MM.1S (cell line): ENCODE measurements at regions not wholly inside any gene's neighbourhood (a gene's known extent, or its start where the extent isn't known, plus 50 kb on each side); places are given as distances from the start of the nearest gene placed in this dataset.

Experiments
- CTCF ChIP-seq: fragments of 300-600 bp; sonication (generic); IDR thresholded peaks from 2 replicates; pipeline ENCODE4 v1.5.1; 2016; ENCODE audit warnings: antibody characterized with exemption, low read length, mixed read lengths
- EZH2 ChIP-seq: fragments of 300-600 bp; sonication (generic); optimal IDR thresholded peaks from 2 replicates; pipeline ENCODE3; 2017; ENCODE audit warnings: low read depth, mild to moderate bottlenecking, antibody characterized with exemption, low read length, mixed read lengths

- TF ChIP-seq CTCF (no peak), EZH2 (no peak)
Observed at GRCh38 chr10:32169556-32169955, 113.3 kb upstream of the KIF5B start.
